ENCODE measurements at regions not wholly inside any gene's neighbourhood (a gene's known extent, or its start where the extent isn't known, plus 50 kb on each side); places are given as distances from the start of the nearest gene placed in this dataset.

- Histone ChIP-seq H3K27me3 (ENCODE audit: control insufficient read depth in 1 of 2, insufficient read depth in 1 of 2, low read length in 2 of 2) (no peaks in the 10 kb centered on the region), H3K36me3 (ENCODE audit: control insufficient read depth in 1 of 2, insufficient read depth in 2 of 2, low read depth in 1 of 2, low read length in 2 of 2) (no peaks in the 10 kb centered on the region), H3K4ac (ENCODE audit: low read depth in 1 of 2, low read length in 2 of 2) (no peak overlapping the region), H3K79me1 (replicated peaks; ENCODE audit: low read length, poor library complexity, severe bottlenecking) (no peaks in the 10 kb centered on the region), H3K9me3 (ENCODE audit: control insufficient read depth, low read length) (no peaks in the 10 kb centered on the region), H3K14ac (ENCODE audit: low read length in 2 of 2) (no peak overlapping the region), H3K9ac (ENCODE audit: low read length) (no peak overlapping the region), H2BK120ac (ENCODE audit: low read depth, low read length) (no peak overlapping the region), H3K18ac (ENCODE audit: low read depth in 1 of 2, low read length in 2 of 2) (no peak overlapping the region), H2BK15ac (ENCODE audit: low read depth, poor library complexity, severe bottlenecking) (no peak overlapping the region), H4K91ac (ENCODE audit: low read length) (no peak overlapping the region), H2BK12ac (ENCODE audit: low read length in 2 of 2) (no peak overlapping the region), H4K8ac (ENCODE audit: low read length) (no peak overlapping the region), H3K4me3 (ENCODE audit: insufficient read depth in 1 of 2, low read depth in 1 of 2, low read length in 2 of 2) (no peak overlapping the region), H3K27ac (ENCODE audit: low read length, poor library complexity, severe bottlenecking) (no peak overlapping the region), H2AK5ac (ENCODE audit: low read length, severe bottlenecking) (no peak overlapping the region), H2AFZ (ENCODE audit: low read depth, low read length) (no peak overlapping the region), H3K4me2 (ENCODE audit: low read length, poor library complexity, severe bottlenecking) (no peak overlapping the region), H3K23ac (ENCODE audit: low read length in 2 of 2) (no peak overlapping the region), H3K4me1 (ENCODE audit: control insufficient read depth, insufficient read depth, low read depth, low read length) (peaks cover 8% of the 10 kb centered on the region), H2BK5ac (ENCODE audit: low read depth, low read length, poor library complexity, severe bottlenecking) (no peak overlapping the region)
- no peak for DNase-seq
- WGBS: 57% methylated on average over 3 of the region's 3 CpGs
Measured at GRCh38 chr9:108746001-108746400, 109.8 kb downstream of the ACTL7B start.

- Histone ChIP-seq H3K4me2 (ENCODE audit: low read length, poor library complexity, severe bottlenecking) (no peak overlapping the region), H3K4me3 (ENCODE audit: insufficient read depth in 1 of 2, low read depth in 1 of 2, low read length in 2 of 2) (no peak overlapping the region)
Measured at GRCh38 chr9:108744641-108745040, 111.1 kb downstream of the ACTL7B start.

GRCh38 chr9:108743901-108744371, 111.8 kb downstream of the ACTL7B start:
- WGBS: 65% methylated on average over 6 of the region's 6 CpGs
- no peak overlapping the region for H3K4ac ChIP-seq (ENCODE audit: low read depth in 1 of 2, low read length in 2 of 2)
- H2BK12ac ChIP-seq (ENCODE audit: low read length in 2 of 2): no peak overlapping the region
- H2BK5ac ChIP-seq (ENCODE audit: low read depth, low read length, poor library complexity, severe bottlenecking): no peak overlapping the region
- no peak overlapping the region for H4K8ac ChIP-seq (ENCODE audit: low read length)
- no peaks in the 10 kb centered on the region for H3K27me3 ChIP-seq (ENCODE audit: control insufficient read depth in 1 of 2, insufficient read depth in 1 of 2, low read length in 2 of 2)
- H3K23ac ChIP-seq (ENCODE audit: low read length in 2 of 2): no peak overlapping the region
- no peak overlapping the region for H2BK120ac ChIP-seq (ENCODE audit: low read depth, low read length)
- H3K9ac ChIP-seq (ENCODE audit: low read length): no peak overlapping the region
- no peak overlapping the region for H3K27ac ChIP-seq (ENCODE audit: low read length, poor library complexity, severe bottlenecking)
- no peak overlapping the region for H3K18ac ChIP-seq (ENCODE audit: low read depth in 1 of 2, low read length in 2 of 2)
- H4K91ac ChIP-seq (ENCODE audit: low read length): no peak overlapping the region
- no peaks in the 10 kb centered on the region for H3K9me3 ChIP-seq (ENCODE audit: control insufficient read depth, low read length)
- no peak overlapping the region for H3K4me3 ChIP-seq (ENCODE audit: insufficient read depth in 1 of 2, low read depth in 1 of 2, low read length in 2 of 2)
- peak overlapping the region; percentile 36 for H3K4me2 ChIP-seq (ENCODE audit: low read length, poor library complexity, severe bottlenecking)
- H3K79me1 ChIP-seq (replicated peaks; ENCODE audit: low read length, poor library complexity, severe bottlenecking): no peaks in the 10 kb centered on the region
- no peak overlapping the region for H2BK15ac ChIP-seq (ENCODE audit: low read depth, poor library complexity, severe bottlenecking)
- H2AK5ac ChIP-seq (ENCODE audit: low read length, severe bottlenecking): no peak overlapping the region
- no peaks in the 10 kb centered on the region for H3K36me3 ChIP-seq (ENCODE audit: control insufficient read depth in 1 of 2, insufficient read depth in 2 of 2, low read depth in 1 of 2, low read length in 2 of 2)
- H2AFZ ChIP-seq (ENCODE audit: low read depth, low read length): no peak overlapping the region
- DNase-seq: no peak
- peak overlapping the region in 1 of 2 experiments; percentile 44 for H3K14ac ChIP-seq (ENCODE audit: low read length in 2 of 2)
- H3K4me1 ChIP-seq (ENCODE audit: control insufficient read depth, insufficient read depth, low read depth, low read length): peaks cover 8% of the 10 kb centered on the region

More at GRCh38 chr9:108744641-108745040, 111.1 kb downstream of the ACTL7B start:
- Histone ChIP-seq H3K27me3 (ENCODE audit: control insufficient read depth in 1 of 2, insufficient read depth in 1 of 2, low read length in 2 of 2) (no peaks in the 10 kb centered on the region), H3K4ac (ENCODE audit: low read depth in 1 of 2, low read length in 2 of 2) (no peak overlapping the region), H3K9ac (ENCODE audit: low read length) (no peak overlapping the region), H2BK15ac (ENCODE audit: low read depth, poor library complexity, severe bottlenecking) (no peak overlapping the region), H2AK5ac (ENCODE audit: low read length, severe bottlenecking) (no peak overlapping the region), H3K9me3 (ENCODE audit: control insufficient read depth, low read length) (no peaks in the 10 kb centered on the region), H4K91ac (ENCODE audit: low read length) (no peak overlapping the region), H2BK12ac (ENCODE audit: low read length in 2 of 2) (no peak overlapping the region), H3K23ac (ENCODE audit: low read length in 2 of 2) (no peak overlapping the region), H2BK120ac (ENCODE audit: low read depth, low read length) (no peak overlapping the region), H3K27ac (ENCODE audit: low read length, poor library complexity, severe bottlenecking) (no peak overlapping the region), H2AFZ (ENCODE audit: low read depth, low read length) (no peak overlapping the region), H2BK5ac (ENCODE audit: low read depth, low read length, poor library complexity, severe bottlenecking) (no peak overlapping the region), H3K18ac (ENCODE audit: low read depth in 1 of 2, low read length in 2 of 2) (no peak overlapping the region), H4K8ac (ENCODE audit: low read length) (no peak overlapping the region), H3K14ac (ENCODE audit: low read length in 2 of 2) (no peak overlapping the region), H3K79me1 (replicated peaks; ENCODE audit: low read length, poor library complexity, severe bottlenecking) (no peaks in the 10 kb centered on the region), H3K36me3 (ENCODE audit: control insufficient read depth in 1 of 2, insufficient read depth in 2 of 2, low read depth in 1 of 2, low read length in 2 of 2) (no peaks in the 10 kb centered on the region), H3K4me1 (ENCODE audit: control insufficient read depth, insufficient read depth, low read depth, low read length) (peaks cover 8% of the 10 kb centered on the region)
- no peak for DNase-seq
- WGBS: 92% methylated on average over 2 of the region's 2 CpGs

DNA sequence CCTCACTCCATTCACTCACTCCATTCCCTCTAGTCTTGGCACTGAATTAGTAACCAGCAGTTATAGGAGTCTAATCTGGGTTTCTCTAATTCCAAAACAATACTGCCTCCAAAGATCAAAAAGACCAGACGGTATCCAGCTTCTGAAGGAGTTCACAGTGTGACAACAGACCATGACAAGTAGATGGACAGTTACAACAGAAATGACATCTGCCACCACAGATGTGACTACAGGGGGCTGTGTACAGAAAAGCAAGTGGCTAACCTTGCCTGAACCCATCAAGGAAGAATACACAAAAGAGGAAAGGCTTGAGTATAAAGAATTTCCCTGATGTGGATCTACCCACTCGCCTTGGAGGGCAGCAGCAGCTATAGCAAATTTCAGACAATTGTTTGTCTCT, 112.4 kb downstream of the ACTL7B start:
- no peak overlapping the region for H4K8ac ChIP-seq (ENCODE audit: low read length)
- H2BK12ac ChIP-seq (ENCODE audit: low read length in 2 of 2): no peak overlapping the region
- H3K36me3 ChIP-seq (ENCODE audit: control insufficient read depth in 1 of 2, insufficient read depth in 2 of 2, low read depth in 1 of 2, low read length in 2 of 2): no peaks in the 10 kb centered on the region
- no peak overlapping the region for H2BK15ac ChIP-seq (ENCODE audit: low read depth, poor library complexity, severe bottlenecking)
- peaks cover 8% of the 10 kb centered on the region for H3K4me1 ChIP-seq (ENCODE audit: control insufficient read depth, insufficient read depth, low read depth, low read length)
- no peak overlapping the region for H3K4me2 ChIP-seq (ENCODE audit: low read length, poor library complexity, severe bottlenecking)
- H2BK5ac ChIP-seq (ENCODE audit: low read depth, low read length, poor library complexity, severe bottlenecking): no peak overlapping the region
- no peak overlapping the region for H3K4me3 ChIP-seq (ENCODE audit: insufficient read depth in 1 of 2, low read depth in 1 of 2, low read length in 2 of 2)
- H2AFZ ChIP-seq (ENCODE audit: low read depth, low read length): no peak overlapping the region
- no peak overlapping the region for H3K23ac ChIP-seq (ENCODE audit: low read length in 2 of 2)
- no peak overlapping the region for H2AK5ac ChIP-seq (ENCODE audit: low read length, severe bottlenecking)
- H3K18ac ChIP-seq (ENCODE audit: low read depth in 1 of 2, low read length in 2 of 2): no peak overlapping the region
- H2BK120ac ChIP-seq (ENCODE audit: low read depth, low read length): no peak overlapping the region
- H3K27ac ChIP-seq (ENCODE audit: low read length, poor library complexity, severe bottlenecking): no peak overlapping the region
- H3K27me3 ChIP-seq (ENCODE audit: control insufficient read depth in 1 of 2, insufficient read depth in 1 of 2, low read length in 2 of 2): no peaks in the 10 kb centered on the region
- no peak overlapping the region for H3K14ac ChIP-seq (ENCODE audit: low read length in 2 of 2)
- H3K79me1 ChIP-seq (replicated peaks; ENCODE audit: low read length, poor library complexity, severe bottlenecking): no peaks in the 10 kb centered on the region
- H3K9me3 ChIP-seq (ENCODE audit: control insufficient read depth, low read length): no peaks in the 10 kb centered on the region
- H3K4ac ChIP-seq (ENCODE audit: low read depth in 1 of 2, low read length in 2 of 2): no peak overlapping the region
- no peak overlapping the region for H3K9ac ChIP-seq (ENCODE audit: low read length)
- H4K91ac ChIP-seq (ENCODE audit: low read length): no peak overlapping the region
- WGBS: 75% methylated on average over 2 of the region's 2 CpGs
- DNase-seq: no peak
